ENCODE measurements at regions not wholly inside any gene's neighbourhood (a gene's known extent, or its start where the extent isn't known, plus 50 kb on each side); places are given as distances from the start of the nearest gene placed in this dataset.

- no peak for DNase-seq
Observed at GRCh38 chr12:113612076-113612728, 140.5 kb upstream of the LHX5 start.

- no peak for DNase-seq
Observed at GRCh38 chr12:113611652-113612051, 140.0 kb upstream of the LHX5 start.

- no peak for DNase-seq
Observed at GRCh38 chr12:113610698-113611097, 139.0 kb upstream of the LHX5 start.

GRCh38 chr12:113609692-113610469 lies 138.2 kb upstream of the LHX5 start:
- no peak for DNase-seq

GRCh38 chr12:113604666-113605065 lies 133.0 kb upstream of the LHX5 start:
- no peak for DNase-seq

- no peak for DNase-seq
Observed at GRCh38 chr12:113601656-113602263, 130.1 kb upstream of the LHX5 start.

- no peak for DNase-seq
Observed at GRCh38 chr12:113598815-113599406, 127.2 kb upstream of the LHX5 start.

- DNase-seq = no peak
Observed at GRCh38 chr12:113594967-113595366, 123.3 kb upstream of the LHX5 start.

GRCh38 chr12:113591480-113591974 lies 119.9 kb upstream of the LHX5 start:
- peak; percentile 10 for DNase-seq

- no peak for DNase-seq
Observed at GRCh38 chr12:113589437-113589836, 117.8 kb upstream of the LHX5 start.

- no peak for DNase-seq
Observed at GRCh38 chr12:113587720-113588119, 116.0 kb upstream of the LHX5 start.

- DNase-seq = no peak
Observed at GRCh38 chr12:113586461-113586860, 114.8 kb upstream of the LHX5 start.

GRCh38 chr12:113582521-113583218 lies 111.0 kb upstream of the LHX5 start:
- no peak for DNase-seq

GRCh38 chr12:113581342-113581741 lies 109.7 kb upstream of the LHX5 start:
- DNase-seq = no peak

- DNase-seq = no peak
Observed at GRCh38 chr12:113580437-113580836, 108.8 kb upstream of the LHX5 start.

GRCh38 chr12:113577464-113578129 lies 105.9 kb upstream of the LHX5 start:
- no peak for DNase-seq

- DNase-seq = no peak
Observed at GRCh38 chr12:113575386-113575785, 103.7 kb upstream of the LHX5 start.

- DNase-seq = no peak
Observed at GRCh38 chr12:113573148-113573547, 101.5 kb upstream of the LHX5 start.

- DNase-seq = no peak
Observed at GRCh38 chr12:113571713-113572112, 100.0 kb upstream of the LHX5 start.

GRCh38 chr12:113569806-113570205 lies 98.1 kb upstream of the LHX5 start:
- no peak for DNase-seq

GRCh38 chr12:113568021-113568420 lies 96.3 kb upstream of the LHX5 start:
- no peak for DNase-seq

GRCh38 chr12:113565368-113565767 lies 93.7 kb upstream of the LHX5 start:
- no peak for DNase-seq
